IMR-90 (cell line): ENCODE measurements at regions not wholly inside any gene's neighbourhood (a gene's known extent, or its start where the extent isn't known, plus 50 kb on each side); places are given as distances from the start of the nearest gene placed in this dataset. TPM values are rescaled to one million over a fixed set of nuclear protein-coding genes. Genes with fewer than 3 reads are reported as not detected.

Source experiments
- ATAC-seq: fragments of 200-7000 bp; cut with Tn5 transposase; 2 replicates; pipeline ENCODE4 v1.9.1; 2020; ENCODE audit warnings: low read depth, mild to moderate bottlenecking, moderate library complexity
- BruUV-seq: library from RNA; stranded (reverse); fragments of 400-500 nt; replicated peaks from 2 replicates; lab custom pipeline; 2021; lab: Mats Ljungman, UMichigan
- CTCF ChIA-PET: fragments of 300-600 bp; formaldehyde crosslinking; extraction: SDS; loops from one replicate; lab custom pipeline; 2021; ENCODE audit warnings: antibody characterized with exemption; lab: Yijun Ruan, JAX
- POLR2A ChIA-PET: fragments of 300-600 bp; sonication (Branson Sonifier 250); formaldehyde crosslinking; loops from one replicate; lab custom pipeline; 2022; ENCODE audit warnings: antibody characterized with exemption; ENCODE audit not compliant: unreplicated experiment; lab: Charles Lee
- DNase-seq: peaks from one replicate; pipeline ENCODE4 v3.0.0; 2013
- H2AFZ ChIP-seq: replicated peaks from 2 replicates; pipeline ENCODE3; 2013; ENCODE audit warnings: low read length, mild to moderate bottlenecking; ENCODE audit not compliant: poor library complexity
- H2AK5ac ChIP-seq: 2 replicates; pipeline ENCODE4 v1.6.1; 2013; ENCODE audit warnings: low read depth, low read length, inconsistent platforms
- H2AK9ac ChIP-seq: replicated peaks from 2 replicates; pipeline ENCODE3; 2013; ENCODE audit warnings: mild to moderate bottlenecking, low read depth, low read length, moderate library complexity; ENCODE audit not compliant: poor library complexity
- H2BK120ac ChIP-seq: 2 replicates; pipeline ENCODE4 v1.6.1; 2013; ENCODE audit warnings: low read depth, low read length, inconsistent platforms
- H2BK15ac ChIP-seq: 3 replicates; pipeline ENCODE4 v1.6.1; 2013; ENCODE audit warnings: low read depth, low read length, inconsistent platforms
- H2BK20ac ChIP-seq: 2 replicates; pipeline ENCODE4 v1.6.1; 2013; ENCODE audit warnings: low read depth, mild to moderate bottlenecking, inconsistent platforms, low read length, moderate library complexity
- H2BK5ac ChIP-seq: 2 replicates; pipeline ENCODE4 v1.6.1; 2013; ENCODE audit warnings: mild to moderate bottlenecking, low read depth, low read length, inconsistent platforms; ENCODE audit not compliant: poor library complexity, severe bottlenecking
- H3K14ac ChIP-seq: replicated peaks from 2 replicates; pipeline ENCODE4 v1.6.1; 2013; ENCODE audit warnings: low read depth, low read length, inconsistent platforms
- H3K18ac ChIP-seq: 2 replicates; pipeline ENCODE4 v1.6.1; 2013; ENCODE audit warnings: low read depth, low read length, control low read depth
- H3K23ac ChIP-seq: 2 replicates; pipeline ENCODE4 v1.6.1; 2013; ENCODE audit warnings: low read depth, low read length, inconsistent platforms
- H3K27ac ChIP-seq: 2 replicates; pipeline ENCODE4 v1.5.1; 2013; ENCODE audit warnings: mild to moderate bottlenecking, control low read depth, low read length; ENCODE audit not compliant: insufficient read depth
- H3K27me3 ChIP-seq: 2 replicates; pipeline ENCODE4 v1.6.1; 2013; ENCODE audit warnings: low read length; ENCODE audit not compliant: control insufficient read depth, insufficient read depth
- H3K36me3 ChIP-seq: 2 replicates; pipeline ENCODE4 v1.6.1; 2013; ENCODE audit warnings: low read length, mixed read lengths; ENCODE audit not compliant: control insufficient read depth, insufficient read depth
- H3K4ac ChIP-seq: 2 replicates; pipeline ENCODE4 v1.6.1; 2013; ENCODE audit warnings: low read depth, low read length, inconsistent platforms
- H3K4me1 ChIP-seq: 2 replicates; pipeline ENCODE4 v1.6.1; 2013; ENCODE audit warnings: low read length, mixed read lengths; ENCODE audit not compliant: control insufficient read depth, insufficient read depth
- H3K4me2 ChIP-seq: 2 replicates; pipeline ENCODE4 v1.6.1; 2013; ENCODE audit warnings: low read depth, mild to moderate bottlenecking, control low read depth, low read length, moderate library complexity
- H3K4me3 ChIP-seq: 2 replicates; pipeline ENCODE4 v1.5.1; 2013; ENCODE audit warnings: low read depth, mild to moderate bottlenecking, control low read depth, low read length, moderate library complexity; ENCODE audit not compliant: insufficient read depth
- H3K56ac ChIP-seq: 2 replicates; pipeline ENCODE4 v1.6.1; 2013; ENCODE audit warnings: low read length, inconsistent platforms; ENCODE audit not compliant: insufficient read depth; ENCODE audit errors: extremely low read depth
- H3K79me1 ChIP-seq, 2 experiments: 2 replicates each; pipeline ENCODE4 v1.6.1; 2013; ENCODE audit warnings: low read length in 2 of 2, inconsistent platforms in 1 of 2, low read depth in 1 of 2
- H3K9ac ChIP-seq: 2 replicates; pipeline ENCODE4 v1.6.1; 2013; ENCODE audit warnings: low read depth, low read length, control low read depth
- H3K9me1 ChIP-seq: 2 replicates; pipeline ENCODE4 v1.6.1; 2013; ENCODE audit warnings: low read length, inconsistent platforms; ENCODE audit not compliant: insufficient read depth
- H3K9me3 ChIP-seq: 2 replicates; pipeline ENCODE4 v1.6.1; 2013; ENCODE audit warnings: low read length; ENCODE audit not compliant: control insufficient read depth, insufficient read depth
- H4K20me1 ChIP-seq: 2 replicates; pipeline ENCODE4 v1.6.1; 2013; ENCODE audit warnings: low read length, inconsistent platforms; ENCODE audit not compliant: insufficient read depth
- H4K5ac ChIP-seq: 2 replicates; pipeline ENCODE4 v1.6.1; 2013; ENCODE audit warnings: mild to moderate bottlenecking, low read depth, low read length, control low read depth
- H4K8ac ChIP-seq, 2 experiments: 2 replicates each; pipeline ENCODE4 v1.6.1; 2013; ENCODE audit warnings: low read depth in 2 of 2, low read length in 2 of 2, control low read depth in 1 of 2, inconsistent platforms in 1 of 2
- H4K91ac ChIP-seq: 2 replicates; pipeline ENCODE4 v1.6.1; 2013; ENCODE audit warnings: low read depth, low read length, inconsistent platforms; ENCODE audit not compliant: insufficient read depth
- CEBPB ChIP-seq: IDR thresholded peaks from 2 replicates; pipeline ENCODE4 v1.6.1; 2012; ENCODE audit warnings: low read depth, low read length, improper control_type of control experiment
- ELK1 ChIP-seq: fragments of 150-350 bp; IDR thresholded peaks from 2 replicates; pipeline ENCODE4 v1.6.1; 2016; ENCODE audit warnings: low read depth, mild to moderate bottlenecking, low read length, moderate library complexity, borderline replicate concordance
- WGBS, 2 experiments: methylation state at CpG; one replicate each; pipeline versions ENCODE4 v1.1.5 to v1.1.7; 2013; ENCODE audit warnings: missing lambda C conversion rate in 2 of 2; ENCODE audit not compliant: insufficient read length in 1 of 2; ENCODE audit errors: extremely low coverage in 2 of 2; 5-methylcytosine and 5-hydroxymethylcytosine counted together
- dilution Hi-C: fragments of 300-500 bp; cut with HindIII; formaldehyde crosslinking; loops from one replicate; pipeline ENCODE4 v1.14.3; 2018; ENCODE audit warnings: low sequenced_read_pairs; ENCODE audit not compliant: unreplicated experiment
- in situ Hi-C: fragments of 300-500 bp; cut with MboI; formaldehyde crosslinking; loops from 3 replicates; pipeline ENCODE4 v1.14.3; 2019; ENCODE audit warnings: low sequenced_read_pairs, inconsistent platforms, mixed read lengths
- intact Hi-C: fragments of 100-400 bp; cut with micrococcal nuclease; formaldehyde crosslinking; loops from 2 replicates; pipeline ENCODE4 v1.10.0; 2022
- microRNA-seq, 2 experiments: library from miRNA; stranded (forward) in 1 of 2; unstranded in 1 of 2; fragments of 10-50 nt in 1 of 2; fragments of <30 nt in 1 of 2; gene quantifications in 1 of 2; microRNA quantifications in 1 of 2; one replicate each; pipeline versions ENCODE3 to v1.1.0; 2013 to 2020; ENCODE audit not compliant: insufficient read depth in 1 of 2, insufficient read length in 1 of 2, unreplicated experiment in 1 of 2
- small RNA-seq, 5 experiments: library from RNA; depleted of rRNA; stranded (forward); fragments of <200 nt; gene quantifications; one replicate each; pipeline ENCODE3, GENCODE V24; 2012

DNA sequence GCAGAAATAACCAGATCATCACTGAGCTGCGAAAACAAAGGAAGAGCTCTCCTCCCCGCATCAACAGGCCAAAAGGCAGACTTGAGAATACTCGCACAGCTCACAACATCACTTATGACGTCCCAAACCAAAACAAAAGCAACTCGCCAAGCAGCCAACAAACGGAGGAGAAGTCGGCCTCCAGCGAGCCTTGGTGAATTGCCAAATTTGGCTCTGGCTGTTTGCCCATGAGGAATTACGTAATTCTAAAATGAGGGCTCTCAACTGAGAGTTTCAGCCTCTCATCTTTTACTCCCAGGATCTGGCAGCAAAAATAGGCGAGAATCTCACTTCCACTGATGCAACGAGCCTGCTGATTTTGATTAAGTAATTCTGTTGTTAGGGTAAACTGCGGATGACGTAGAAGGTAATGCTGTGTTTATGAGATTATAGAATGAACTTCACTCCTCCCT, 51.7 kb upstream of the SEMA6A start:
- no peak overlapping the region for H2BK20ac ChIP-seq
- ChIA-PET CTCF (interaction anchor here (0.7 kb wide), 1 partner anchor 311 kb away, joined by 3 read pairs; no protein-coding TSS in a partner anchor), POLR2A (no interaction called here)
- H2BK120ac ChIP-seq: no peak overlapping the region
- ATAC-seq (no peak), DNase-seq (peak; percentile 22)
- H2AK5ac ChIP-seq: no peak overlapping the region
- H3K9me3 ChIP-seq: peaks cover 2% of the 10 kb centered on the region; the same call in 1 of the 2 replicates
- H4K20me1 ChIP-seq: no peaks in the 10 kb centered on the region
- H2AFZ ChIP-seq: no peak overlapping the region
- no peak overlapping the region for H3K56ac ChIP-seq
- dilution Hi-C loops (no loop called here), intact Hi-C loops (no loop called here), in situ Hi-C loops (no loop called here)
- no peaks in the 10 kb centered on the region for H3K4me1 ChIP-seq
- H3K27ac ChIP-seq: no peak overlapping the region
- TF ChIP-seq ELK1: no peak
- TF ChIP-seq CEBPB: 0 out of 2 replicates have a peak, but pooled peaks have one; percentile 10
- H3K4ac ChIP-seq: no peak overlapping the region
- H2BK15ac ChIP-seq: no peak overlapping the region
- no peak overlapping the region for H3K9ac ChIP-seq
- no peak overlapping the region for H3K18ac ChIP-seq
- no peaks in the 10 kb centered on the region for H3K27me3 ChIP-seq
- no peak overlapping the region for H4K5ac ChIP-seq
- H2BK5ac ChIP-seq: no peak overlapping the region
- H3K14ac ChIP-seq: no peak overlapping the region
- BruUV-seq: no TSS peak
- WGBS, 2 experiments: no CpG with 5 or more reads among the region's 13 CpGs
- no peaks in the 10 kb centered on the region for H3K36me3 ChIP-seq
- no peak overlapping the region for H4K8ac ChIP-seq
- H3K4me3 ChIP-seq: no peak overlapping the region
- H3K79me1 ChIP-seq: no peaks in the 10 kb centered on the region
- no peak overlapping the region for H2AK9ac ChIP-seq
- H3K9me1 ChIP-seq: no peaks in the 10 kb centered on the region
- no peak overlapping the region; the same call in 1 of the 2 replicates for H3K4me2 ChIP-seq
- H3K23ac ChIP-seq: no peak overlapping the region
- no peak overlapping the region for H4K91ac ChIP-seq

Small RNA genes in the stretch of these regions (microRNA-seq; reads per million reads assigned to microRNA genes)
- gene AC093534.1 (ENCODE audit: insufficient read depth, insufficient read length) (not detected), gene RNU7-34P (ENCODE audit: insufficient read depth, insufficient read length) (not detected)

Small RNA genes in the stretch of these regions (small RNA-seq; reads per million reads assigned to genes)
- gene AC093534.1 (0 reads per million in 5 experiments), gene RNU7-34P (0 to 39.2 (median 0.59) reads per million in 5 experiments)
